HEK293T (cell line): ENCODE measurements at regions not wholly inside any gene's neighbourhood (a gene's known extent, or its start where the extent isn't known, plus 50 kb on each side); places are given as distances from the start of the nearest gene placed in this dataset.

ENCODE experiments used
- CTCF ChIA-PET: fragments of 350-600 bp; formaldehyde crosslinking; extraction: SDS; loops from one replicate; lab custom pipeline; 2021; ENCODE audit warnings: antibody characterized with exemption, inconsistent platforms; lab: Yijun Ruan, JAX
- POLR2A ChIA-PET: fragments of 350-600 bp; formaldehyde crosslinking; extraction: SDS; loops from one replicate; lab custom pipeline; 2020; ENCODE audit warnings: antibody characterized with exemption, inconsistent platforms; lab: Yijun Ruan, JAX
- DNase-seq: peaks from one replicate; pipeline ENCODE4 v3.0.0; 2012; ENCODE audit warnings: mixed read lengths; ENCODE audit errors: extremely low spot score
- ARNT ChIP-seq: fragments of 450-650 bp; IDR thresholded peaks from 2 replicates; pipeline ENCODE4 v1.6.1; 2017; ENCODE audit warnings: mild to moderate bottlenecking
- BHLHE40 ChIP-seq: fragments of 450-650 bp; IDR thresholded peaks from 2 replicates; pipeline ENCODE4 v1.6.1; 2016; ENCODE audit warnings: mild to moderate bottlenecking, moderate library complexity, borderline replicate concordance
- CTBP1 ChIP-seq: fragments of 450-650 bp; IDR thresholded peaks from 2 replicates; pipeline ENCODE4 v1.6.1; 2016; ENCODE audit warnings: borderline replicate concordance
- ELF4 ChIP-seq: fragments of 450-650 bp; IDR thresholded peaks from 2 replicates; pipeline ENCODE4 v1.6.1; 2017; ENCODE audit warnings: antibody characterized with exemption
- FOXA1 ChIP-seq: fragments of 450-650 bp; IDR thresholded peaks from 2 replicates; pipeline ENCODE4 v1.6.1; 2016; ENCODE audit warnings: mild to moderate bottlenecking
- FOXK2 ChIP-seq: fragments of 450-650 bp; IDR thresholded peaks from 2 replicates; pipeline ENCODE4 v1.6.1; 2016; ENCODE audit warnings: mild to moderate bottlenecking
- FOXM1 ChIP-seq: fragments of 450-650 bp; IDR thresholded peaks from 2 replicates; pipeline ENCODE4 v1.6.1; 2017; ENCODE audit warnings: mild to moderate bottlenecking, borderline replicate concordance
- HDGF ChIP-seq: fragments of 450-650 bp; IDR thresholded peaks from 2 replicates; pipeline ENCODE4 v1.6.1; 2017; ENCODE audit warnings: antibody characterized with exemption, borderline replicate concordance
- L3MBTL2 ChIP-seq: fragments of 450-650 bp; conservative IDR thresholded peaks from 2 replicates; pipeline ENCODE4 v1.6.1; 2016; ENCODE audit warnings: mild to moderate bottlenecking
- LEF1 ChIP-seq: fragments of 450-650 bp; IDR thresholded peaks from 2 replicates; pipeline ENCODE4 v1.6.1; 2017; ENCODE audit warnings: mild to moderate bottlenecking, borderline replicate concordance
- NFRKB ChIP-seq: fragments of 450-650 bp; IDR thresholded peaks from 2 replicates; pipeline ENCODE4 v1.6.1; 2016; ENCODE audit warnings: mild to moderate bottlenecking, moderate library complexity
- PKNOX1 ChIP-seq: fragments of 450-650 bp; IDR thresholded peaks from 2 replicates; pipeline ENCODE4 v1.6.1; 2016
- SP1 ChIP-seq: fragments of 450-650 bp; IDR thresholded peaks from 2 replicates; pipeline ENCODE4 v1.6.1; 2017
- SUZ12 ChIP-seq: fragments of 450-650 bp; IDR thresholded peaks from 2 replicates; pipeline ENCODE4 v1.6.1; 2016; ENCODE audit warnings: mild to moderate bottlenecking
- TARDBP ChIP-seq: fragments of 450-650 bp; IDR thresholded peaks from 2 replicates; pipeline ENCODE4 v1.6.1; 2016
- ZNF384 ChIP-seq: fragments of 450-650 bp; IDR thresholded peaks from 2 replicates; pipeline ENCODE4 v1.6.1; 2016

- POLR2A ChIA-PET = no interaction called here
- DNase-seq = no peak
- CTCF ChIA-PET = no interaction called here
- TF ChIP-seq FOXA1 = no peak
- no peak for TF ChIP-seq TARDBP
- TF ChIP-seq BHLHE40 = no peak
- TF ChIP-seq FOXK2 = no peak
- no peak for TF ChIP-seq NFRKB
- TF ChIP-seq ZNF384 = no peak
- TF ChIP-seq CTBP1 = no peak
- TF ChIP-seq ELF4 = no peak
- no peak for TF ChIP-seq LEF1
- no peak for TF ChIP-seq ARNT
- TF ChIP-seq SUZ12 = no peak
- no peak for TF ChIP-seq L3MBTL2
- no peak for TF ChIP-seq FOXM1
- TF ChIP-seq SP1 = no peak
- TF ChIP-seq PKNOX1 = no peak
- no peak for TF ChIP-seq HDGF
Observed at GRCh38 chr16:51449441-51449840, 298.4 kb upstream of the SALL1 start.

- POLR2A ChIA-PET = no interaction called here
Observed at GRCh38 chr16:51445250-51445649, 294.2 kb upstream of the SALL1 start.

GRCh38 chr16:51443934-51444333 lies 292.9 kb upstream of the SALL1 start:
- ChIA-PET CTCF (interaction anchor here (0.6 kb wide), 1 partner anchor 320 kb away, joined by 3 read pairs; no protein-coding TSS in a partner anchor), POLR2A (no interaction called here)
- no peak for TF ChIP-seq LEF1
- TF ChIP-seq FOXM1 = no peak
- TF ChIP-seq FOXA1 = no peak
- no peak for TF ChIP-seq HDGF
- DNase-seq = no peak

More at GRCh38 chr16:51445250-51445649, 294.2 kb upstream of the SALL1 start:
- DNase-seq = no peak
- CTCF ChIA-PET = no interaction called here
- TF ChIP-seq SUZ12 (no peak), ARNT (no peak), BHLHE40 (no peak), PKNOX1 (no peak), FOXA1 (no peak), LEF1 (no peak), SP1 (no peak)

GRCh38 chr16:51442141-51442870 lies 291.2 kb upstream of the SALL1 start:
- POLR2A ChIA-PET = no interaction called here
- DNase-seq = no peak
- no peak for TF ChIP-seq FOXM1
- TF ChIP-seq TARDBP = no peak
- no peak for TF ChIP-seq ZNF384
- TF ChIP-seq ELF4 = no peak
- no peak for TF ChIP-seq SUZ12
- TF ChIP-seq FOXK2 = no peak
- no peak for TF ChIP-seq NFRKB
- no peak for TF ChIP-seq SP1
- no peak for TF ChIP-seq ARNT
- TF ChIP-seq L3MBTL2 = no peak
- TF ChIP-seq FOXA1 = no peak
- CTCF ChIA-PET = no interaction called here

GRCh38 chr16:51440131-51440889 lies 289.2 kb upstream of the SALL1 start:
- ChIA-PET POLR2A (no interaction called here), CTCF (no interaction called here)
- TF ChIP-seq SP1 (no peak), CTBP1 (no peak), PKNOX1 (no peak), L3MBTL2 (no peak), ELF4 (no peak), ZNF384 (no peak), FOXA1 (no peak), LEF1 (no peak), FOXM1 (no peak)
- DNase-seq = no peak

- no peak for TF ChIP-seq NFRKB
- no peak for TF ChIP-seq CTBP1
- no peak for TF ChIP-seq FOXM1
- no peak for TF ChIP-seq PKNOX1
- no peak for TF ChIP-seq BHLHE40
- DNase-seq = no peak
- ChIA-PET POLR2A (no interaction called here), CTCF (no interaction called here)
Observed at GRCh38 chr16:51439271-51439670, 288.2 kb upstream of the SALL1 start.
